GM23248 (cell line): ENCODE measurements at regions not wholly inside any gene's neighbourhood (a gene's known extent, or its start where the extent isn't known, plus 50 kb on each side); places are given as distances from the start of the nearest gene placed in this dataset.
"Not testable (repeated sequence)": the region's sequence is repeated elsewhere in the genome, so short reads cannot be mapped to it uniquely, and the experiment has no call there.

Source experiments
- DNase-seq: peaks from one replicate; pipeline ENCODE4 v3.0.0-alpha.2; 2015
- H2AFZ ChIP-seq: fragments of 200-600 bp; sonication (generic); 2 replicates; pipeline ENCODE4 v1.6.1; 2016; ENCODE audit warnings: antibody characterized with exemption
- H3F3A ChIP-seq: fragments of 200-600 bp; sonication (generic); 2 replicates; pipeline ENCODE4 v1.6.1; 2016; ENCODE audit warnings: mild to moderate bottlenecking, antibody characterized with exemption, mixed run types; ENCODE audit not compliant: insufficient read depth
- H3K27ac ChIP-seq: fragments of 200-600 bp; sonication (generic); 2 replicates; pipeline ENCODE4 v1.5.1; 2016; ENCODE audit warnings: mild to moderate bottlenecking
- H3K27me3 ChIP-seq: fragments of 200-600 bp; sonication (generic); replicated peaks from 2 replicates; pipeline ENCODE4 v1.6.1; 2016; ENCODE audit warnings: mild to moderate bottlenecking; ENCODE audit not compliant: insufficient read depth
- H3K36me3 ChIP-seq: fragments of 200-600 bp; sonication (generic); 2 replicates; pipeline ENCODE4 v1.6.1; 2016; ENCODE audit warnings: low read depth, mild to moderate bottlenecking
- H3K4me1 ChIP-seq: fragments of 200-600 bp; sonication (generic); 2 replicates; pipeline ENCODE4 v1.6.1; 2016; ENCODE audit warnings: mild to moderate bottlenecking; ENCODE audit not compliant: insufficient read depth
- H3K4me2 ChIP-seq: fragments of 200-600 bp; sonication (generic); one replicate; pipeline ENCODE4 v1.6.1; 2016; ENCODE audit warnings: mild to moderate bottlenecking; ENCODE audit not compliant: unreplicated experiment
- H3K4me3 ChIP-seq: fragments of 200-600 bp; sonication (generic); 2 replicates; pipeline ENCODE4 v1.5.1; 2016; ENCODE audit warnings: mild to moderate bottlenecking
- H3K79me2 ChIP-seq: fragments of 200-600 bp; sonication (generic); 2 replicates; pipeline ENCODE4 v1.6.1; 2016; ENCODE audit warnings: mild to moderate bottlenecking; ENCODE audit not compliant: insufficient read depth
- H3K9ac ChIP-seq: fragments of 200-600 bp; sonication (generic); 2 replicates; pipeline ENCODE4 v1.6.1; 2016; ENCODE audit warnings: mild to moderate bottlenecking
- H3K9me2 ChIP-seq: fragments of 200-600 bp; sonication (generic); 2 replicates; pipeline ENCODE4 v1.6.1; 2016; ENCODE audit warnings: mixed run types, mild to moderate bottlenecking, moderate library complexity; ENCODE audit not compliant: insufficient read depth
- H3K9me3 ChIP-seq: fragments of 200-600 bp; sonication (generic); one replicate; pipeline ENCODE4 v1.6.1; 2017; ENCODE audit warnings: low read depth
- H4K20me1 ChIP-seq: fragments of 200-600 bp; sonication (generic); 2 replicates; pipeline ENCODE4 v1.6.0; 2016; ENCODE audit not compliant: insufficient read depth
- EZH2 ChIP-seq: fragments of 200-600 bp; sonication (generic); IDR thresholded peaks from 2 replicates; pipeline ENCODE4 v1.6.1; 2018; ENCODE audit warnings: antibody characterized with exemption, mild to moderate bottlenecking; ENCODE audit not compliant: insufficient read depth, poor library complexity, severe bottlenecking
- EZH2phosphoT487 ChIP-seq: fragments of 200-600 bp; sonication (generic); IDR thresholded peaks from 2 replicates; pipeline ENCODE4 v1.6.1; 2018; ENCODE audit warnings: antibody characterized with exemption, moderate library complexity, mild to moderate bottlenecking, low read depth; ENCODE audit not compliant: insufficient read depth
- WGBS, 2 experiments: methylation state at CpG; one replicate each; pipeline ENCODE4 v1.1.6; 2015 to 2017; ENCODE audit warnings: low lambda C conversion rate in 2 of 2, low coverage in 1 of 2; ENCODE audit errors: missing lambda C conversion rate in 2 of 2; 5-methylcytosine and 5-hydroxymethylcytosine counted together
- in situ Hi-C: fragments of 300-500 bp; cut with MboI; formaldehyde crosslinking; loops from 2 replicates; pipeline ENCODE4 v1.15.0; 2020

GRCh38 chr1:25008192-25008485 lies 78.1 kb upstream of the RUNX3 start:
- Histone ChIP-seq H3F3A (no peaks in the 10 kb centered on the region), H3K9me2 (no peaks in the 10 kb centered on the region), H3K79me2 (no peaks in the 10 kb centered on the region), H2AFZ (no peak overlapping the region), H3K27ac (no peak overlapping the region), H3K4me2 (no peak overlapping the region), H3K4me1 (peaks cover 5% of the 10 kb centered on the region; the same call in 1 of the 2 replicates), H3K9ac (no peak overlapping the region), H3K9me3 (no peaks in the 10 kb centered on the region), H3K27me3 (peaks cover 14% of the 10 kb centered on the region), H3K4me3 (no peak overlapping the region), H4K20me1 (no peaks in the 10 kb centered on the region), H3K36me3 (no peaks in the 10 kb centered on the region)
- 36 to 41% methylated on average over 2 of the region's 2 CpGs for WGBS, 2 experiments
- TF ChIP-seq EZH2phosphoT487: no peak
- no peak for TF ChIP-seq EZH2
- in situ Hi-C loops: no loop called here
- DNase-seq: peak; percentile 26

- peaks cover 14% of the 10 kb centered on the region for H3K27me3 ChIP-seq
- in situ Hi-C loops, H3K4me2 ChIP-seq, H3F3A ChIP-seq, H3K27ac ChIP-seq, H4K20me1 ChIP-seq, H3K36me3 ChIP-seq, DNase-seq, H3K9me2 ChIP-seq, H2AFZ ChIP-seq, H3K79me2 ChIP-seq, H3K9ac ChIP-seq, H3K4me1 ChIP-seq, H3K4me3 ChIP-seq, H3K9me3 ChIP-seq: not testable (repeated sequence)
- WGBS, 2 experiments: 69 to 73% methylated on average over 17 to 18 of the region's 18 CpGs
These were observed 77.5 kb upstream of the RUNX3 start for GRCh38 chr1:25007390-25008191.

GRCh38 chr1:25006770-25007169 lies 76.7 kb upstream of the RUNX3 start:
- H3K9me3 ChIP-seq: no peaks in the 10 kb centered on the region
- no peaks in the 10 kb centered on the region for H3K36me3 ChIP-seq
- in situ Hi-C loops: no loop called here
- 17 to 19% methylated on average over 12 of the region's 12 CpGs for WGBS, 2 experiments
- no peaks in the 10 kb centered on the region for H4K20me1 ChIP-seq
- H3K4me3 ChIP-seq: no peak overlapping the region
- H3K79me2 ChIP-seq: no peaks in the 10 kb centered on the region
- H3F3A ChIP-seq: no peaks in the 10 kb centered on the region
- H3K27me3 ChIP-seq: peaks cover 14% of the 10 kb centered on the region
- H3K9me2 ChIP-seq: no peaks in the 10 kb centered on the region
- H3K4me2 ChIP-seq: no peak overlapping the region
- H3K27ac ChIP-seq: no peak overlapping the region
- no peak for DNase-seq
- H3K4me1 ChIP-seq: peaks cover 5% of the 10 kb centered on the region; the same call in 1 of the 2 replicates
- TF ChIP-seq EZH2: no peak
- TF ChIP-seq EZH2phosphoT487: no peak
- H2AFZ ChIP-seq: no peak overlapping the region
- H3K9ac ChIP-seq: no peak overlapping the region

GRCh38 chr1:25004355-25004754 lies 74.3 kb upstream of the RUNX3 start:
- 7 to 46% methylated on average over 2 of the region's 2 CpGs for WGBS, 2 experiments
- in situ Hi-C loops: no loop called here
- H4K20me1 ChIP-seq: no peaks in the 10 kb centered on the region

More at GRCh38 chr1:25004355-25004754, 74.3 kb upstream of the RUNX3 start:
- H3K4me3 ChIP-seq: no peak overlapping the region
- H3K36me3 ChIP-seq: no peaks in the 10 kb centered on the region
- no peaks in the 10 kb centered on the region for H3K9me3 ChIP-seq
- H3K27ac ChIP-seq: no peak overlapping the region
- H3K79me2 ChIP-seq: no peaks in the 10 kb centered on the region
- H3K4me2 ChIP-seq: no peak overlapping the region
- H3K9ac ChIP-seq: no peak overlapping the region
- TF ChIP-seq EZH2 (no peak), EZH2phosphoT487 (no peak)
- no peaks in the 10 kb centered on the region for H3K9me2 ChIP-seq
- peaks cover 14% of the 10 kb centered on the region; the same call in 1 of the 2 replicates for H3K27me3 ChIP-seq
- H2AFZ ChIP-seq: no peak overlapping the region
- no peak for DNase-seq
- H3F3A ChIP-seq: no peaks in the 10 kb centered on the region
- peaks cover 5% of the 10 kb centered on the region; the same call in 1 of the 2 replicates for H3K4me1 ChIP-seq
